ENCODE measurements at regions not wholly inside any gene's neighbourhood (a gene's known extent, or its start where the extent isn't known, plus 50 kb on each side); places are given as distances from the start of the nearest gene placed in this dataset.
"Not testable (repeated sequence)": the region's sequence is repeated elsewhere in the genome, so short reads cannot be mapped to it uniquely, and the experiment has no call there.

DNA sequence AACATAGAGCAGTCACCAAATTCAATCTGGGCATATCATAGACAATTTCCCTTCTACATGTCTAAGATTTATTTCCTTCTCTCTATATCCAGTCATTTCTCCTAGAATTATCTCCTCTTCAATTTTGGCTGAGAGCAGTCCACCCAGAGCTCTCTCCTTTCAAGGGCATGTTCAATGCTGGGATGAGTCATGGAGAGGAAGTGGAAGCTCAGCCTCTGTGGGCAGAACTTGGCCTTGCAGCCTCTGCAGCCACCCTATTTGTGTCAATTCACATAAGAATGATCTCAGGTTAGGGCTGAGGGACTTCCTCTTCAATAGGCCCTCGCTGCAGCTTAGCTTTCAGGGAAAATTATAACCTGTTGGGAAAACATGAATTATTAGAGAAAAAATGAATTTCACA, 560.8 kb downstream of the POM121L12 start:
- DNase-seq = no peak

DNA sequence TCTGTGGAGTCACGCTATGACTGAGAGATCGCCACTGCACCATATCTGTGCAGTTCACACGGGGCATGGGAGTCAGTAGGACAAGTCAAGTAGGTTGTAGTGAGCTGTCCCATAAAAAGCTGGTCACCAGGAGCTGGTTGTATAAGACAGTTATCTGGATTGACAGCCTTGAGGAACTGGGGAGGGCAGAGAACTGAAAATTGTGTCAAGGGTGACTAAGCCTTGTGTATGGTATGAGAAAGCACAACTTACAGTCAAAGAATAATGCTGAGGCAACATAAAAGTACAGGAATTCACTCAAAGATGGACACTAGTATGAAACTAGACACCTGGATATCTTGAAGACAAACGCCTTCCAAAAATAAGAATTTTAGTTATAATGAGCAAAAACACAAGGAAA, 564.9 kb downstream of the POM121L12 start:
- DNase-seq = no peak

GRCh38 chr7:53602817-53603418, 567.5 kb downstream of the POM121L12 start:
- DNase-seq = no peak

GRCh38 chr7:53603461-53603860, 568.0 kb downstream of the POM121L12 start:
- no peak for DNase-seq

DNA sequence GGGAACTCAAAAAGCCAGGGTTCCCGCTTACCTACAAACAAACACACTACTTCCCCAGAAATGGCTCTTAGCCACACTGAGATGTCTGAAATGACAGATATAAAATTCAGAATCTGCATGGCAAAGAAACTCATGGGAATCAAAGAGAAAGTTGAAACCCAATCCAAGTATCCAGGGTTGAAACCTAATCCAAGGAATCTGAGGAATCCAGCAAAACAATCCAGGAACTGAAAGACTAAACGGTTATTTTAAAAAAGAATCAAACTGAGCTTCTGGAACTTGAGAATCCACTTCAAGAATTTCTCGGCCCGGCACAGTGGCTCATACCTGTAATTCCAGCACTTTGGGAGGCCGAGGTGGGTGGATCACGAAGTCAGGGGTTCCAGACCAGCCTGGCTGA, 568.8 kb downstream of the POM121L12 start:
- no peak for DNase-seq

DNA sequence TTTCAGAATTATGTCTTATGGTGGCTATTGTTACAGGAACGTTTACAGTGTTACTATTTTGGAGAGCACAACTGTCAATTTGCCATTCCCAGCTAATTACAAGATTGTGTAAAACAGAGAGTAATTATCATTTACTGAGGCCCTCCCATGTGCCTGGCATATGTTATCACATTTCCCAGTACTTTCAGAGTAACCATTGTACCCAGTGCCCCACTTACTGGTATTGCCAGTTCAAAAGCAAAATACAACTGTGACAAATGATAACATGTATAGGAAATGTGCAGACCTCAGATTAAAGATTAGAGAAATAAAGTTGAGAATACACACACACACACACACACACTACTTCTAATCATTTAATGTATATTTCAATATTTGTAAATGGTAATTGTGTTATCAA, 572.5 kb downstream of the POM121L12 start:
- no peak for DNase-seq

GRCh38 chr7:53609185-53609584, 573.8 kb downstream of the POM121L12 start:
- no peak for DNase-seq

- DNase-seq = no peak
Measured at GRCh38 chr7:53611043-53611442, 575.6 kb downstream of the POM121L12 start.

DNA sequence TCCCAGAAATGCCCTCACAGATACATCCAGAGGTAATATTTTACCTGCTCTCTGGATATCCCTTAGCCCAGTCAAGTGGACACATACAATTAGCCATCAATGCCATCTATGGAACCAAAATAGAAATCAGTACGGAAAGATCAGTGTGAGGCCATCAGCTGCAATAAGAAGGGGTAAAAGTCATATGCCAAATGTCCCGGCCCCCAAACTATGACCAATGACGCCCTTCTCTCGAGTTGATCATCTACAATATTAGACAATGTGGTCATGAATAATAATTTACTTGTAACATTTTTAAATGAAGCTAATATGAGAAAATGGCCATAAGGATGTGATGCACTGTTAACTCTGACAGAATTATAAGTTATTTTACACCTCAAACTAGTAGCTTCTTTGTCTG, 588.9 kb downstream of the POM121L12 start:
- no peak for DNase-seq

- DNase-seq = no peak
Measured at GRCh38 chr7:53628775-53629174, 593.3 kb downstream of the POM121L12 start.

- not testable (repeated sequence) for DNase-seq
Measured at GRCh38 chr7:53635251-53635650, 599.8 kb downstream of the POM121L12 start.

- no peak for DNase-seq
Measured at GRCh38 chr7:53638517-53638916, 603.1 kb downstream of the POM121L12 start.

DNA sequence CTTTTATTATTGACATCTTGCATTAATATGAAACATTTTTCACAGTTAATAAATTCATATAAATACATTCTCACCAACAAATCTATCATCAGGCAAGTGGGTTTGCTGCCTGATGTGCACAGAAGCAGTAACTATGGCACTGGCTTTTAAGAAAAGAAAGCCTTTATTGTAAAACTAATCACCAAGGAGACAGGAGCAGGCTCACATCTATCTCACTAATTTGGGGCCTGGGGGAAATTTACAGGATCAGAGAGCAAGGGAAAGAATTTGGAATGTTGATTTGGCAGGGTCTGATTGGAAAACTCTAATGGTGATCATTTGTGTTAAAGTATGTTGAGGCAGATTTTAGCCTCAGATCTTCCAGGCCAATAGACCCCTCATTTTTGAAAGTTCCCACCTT, 605.7 kb downstream of the POM121L12 start:
- no peak for DNase-seq

DNA sequence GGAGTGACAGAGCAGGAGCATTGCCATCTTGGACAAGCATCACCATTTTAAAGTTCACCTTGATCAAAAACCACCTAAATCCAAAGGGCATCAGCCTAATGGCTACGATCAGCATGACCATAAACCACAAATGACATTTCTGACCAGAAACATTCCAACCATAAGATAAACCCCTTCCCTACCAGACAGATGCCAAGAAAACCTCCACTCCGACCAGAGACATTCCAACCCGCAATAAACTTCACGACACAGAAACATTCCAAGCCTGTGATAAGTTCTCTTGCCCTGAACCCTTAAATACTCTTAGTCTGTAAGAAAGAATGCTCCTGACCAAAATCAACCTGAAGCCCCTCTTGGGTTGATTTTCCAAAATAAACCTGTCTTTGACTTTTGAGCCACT, 606.9 kb downstream of the POM121L12 start:
- no peak for DNase-seq

DNA sequence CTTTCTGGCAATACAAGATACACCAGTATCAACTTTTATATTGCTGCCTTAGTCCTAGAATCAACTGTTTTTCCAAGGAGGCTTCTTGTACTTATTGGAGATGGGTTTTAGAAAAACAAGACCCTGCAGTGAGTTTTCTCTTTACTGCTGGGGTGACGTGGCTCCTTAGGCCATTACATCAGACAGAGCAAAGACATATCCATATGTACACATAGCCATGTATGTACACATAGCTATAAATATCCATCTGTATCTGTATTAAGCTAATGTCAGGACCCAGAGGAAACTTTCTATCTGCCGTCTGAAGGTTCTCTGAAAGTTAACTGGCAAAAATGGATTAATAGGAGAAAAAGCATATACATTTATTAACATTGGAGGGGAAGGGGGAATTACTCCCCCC, 607.4 kb downstream of the POM121L12 start:
- DNase-seq = no peak

GRCh38 chr7:53656881-53657280, 621.4 kb downstream of the POM121L12 start:
- DNase-seq = no peak

DNA sequence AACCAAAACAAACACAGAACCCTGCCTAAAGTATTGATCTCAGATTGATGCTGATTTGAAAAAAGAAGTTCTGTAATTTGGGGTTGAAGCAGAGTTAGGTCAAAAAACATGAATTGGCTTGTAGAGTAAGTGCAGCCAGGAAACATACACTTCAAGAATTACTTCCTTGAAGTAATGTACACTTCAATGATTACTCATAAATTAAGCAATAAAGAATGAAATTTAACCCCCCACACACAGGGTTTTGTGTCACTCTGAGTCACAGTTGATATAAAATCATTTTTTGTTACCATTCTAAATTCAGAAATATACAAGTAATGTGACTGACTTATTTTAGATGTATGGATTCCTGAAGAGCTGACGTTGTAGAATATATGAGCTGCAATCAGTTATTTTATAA, 622.2 kb downstream of the POM121L12 start:
- no peak for DNase-seq

- DNase-seq = no peak
Measured at GRCh38 chr7:53658951-53659350, 623.5 kb downstream of the POM121L12 start.

DNA sequence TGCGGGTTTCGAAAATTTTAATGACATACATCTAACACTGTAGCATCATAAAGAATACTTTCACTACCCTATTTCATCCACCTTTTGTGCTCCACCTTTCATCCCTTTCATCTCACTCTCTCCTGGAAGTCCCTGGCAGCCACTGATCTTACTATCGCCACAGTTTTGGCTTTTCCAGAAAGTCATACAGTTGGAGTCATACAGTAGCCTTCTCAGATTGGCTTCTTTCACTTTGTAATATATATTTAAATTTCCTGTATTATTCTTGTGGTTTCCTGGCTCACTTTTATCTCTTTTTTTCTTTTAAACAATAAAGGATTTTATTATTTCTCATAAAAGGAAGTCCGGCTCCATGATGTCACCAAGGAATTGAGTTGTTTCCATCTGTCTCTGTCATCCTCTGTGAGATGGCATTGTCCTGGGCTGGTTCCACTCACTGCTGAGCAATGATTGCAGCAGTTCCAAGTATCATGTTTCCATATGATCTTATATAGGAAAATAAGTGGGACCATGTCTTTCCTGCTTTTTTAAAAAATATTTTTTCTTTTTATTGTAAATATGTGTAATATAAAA, 626.3 kb downstream of the POM121L12 start:
- DNase-seq = no peak

- no peak for DNase-seq
Measured at GRCh38 chr7:53672681-53673080, 637.2 kb downstream of the POM121L12 start.

DNA sequence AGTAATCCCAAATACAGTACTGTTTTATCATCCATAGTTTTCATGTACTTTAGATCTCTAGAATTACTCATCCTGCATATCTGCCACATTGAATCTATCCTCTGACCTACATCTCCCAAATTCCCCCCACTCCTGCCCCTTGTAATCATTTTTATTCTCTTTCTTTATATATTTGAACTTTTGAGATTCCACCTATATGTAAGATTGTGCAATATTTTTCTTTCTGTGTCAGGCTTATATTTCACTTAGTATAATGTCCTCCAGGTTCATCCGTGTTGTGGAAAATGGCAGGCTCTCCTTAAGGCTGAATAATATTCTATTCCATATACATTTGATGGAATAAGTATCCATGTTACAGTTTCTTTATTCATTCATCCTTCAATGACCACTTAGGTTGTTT, 640.4 kb downstream of the POM121L12 start:
- DNase-seq = no peak

GRCh38 chr7:53684693-53685092, 649.3 kb downstream of the POM121L12 start:
- DNase-seq = no peak

DNA sequence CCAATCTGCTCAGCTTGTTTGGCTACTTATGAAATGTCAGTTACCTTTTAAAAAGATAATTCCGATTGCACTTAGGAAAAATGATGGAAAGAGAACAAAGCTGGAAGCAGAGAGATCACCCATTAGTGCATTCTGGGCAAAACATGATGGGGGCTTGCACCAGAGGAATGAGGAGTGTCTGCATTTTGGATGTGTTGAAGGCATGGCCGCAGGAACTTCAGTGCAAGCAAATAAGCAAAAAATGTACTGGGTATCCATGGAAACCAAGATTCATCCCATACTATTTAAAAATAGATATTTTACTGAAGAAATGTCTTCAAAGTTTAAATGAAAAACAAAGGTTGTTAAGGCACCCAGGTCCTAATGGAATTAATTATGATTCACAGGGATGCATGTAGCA, 655.0 kb downstream of the POM121L12 start:
- DNase-seq = no peak

GRCh38 chr7:53697913-53698312, 662.5 kb downstream of the POM121L12 start:
- no peak for DNase-seq

DNA sequence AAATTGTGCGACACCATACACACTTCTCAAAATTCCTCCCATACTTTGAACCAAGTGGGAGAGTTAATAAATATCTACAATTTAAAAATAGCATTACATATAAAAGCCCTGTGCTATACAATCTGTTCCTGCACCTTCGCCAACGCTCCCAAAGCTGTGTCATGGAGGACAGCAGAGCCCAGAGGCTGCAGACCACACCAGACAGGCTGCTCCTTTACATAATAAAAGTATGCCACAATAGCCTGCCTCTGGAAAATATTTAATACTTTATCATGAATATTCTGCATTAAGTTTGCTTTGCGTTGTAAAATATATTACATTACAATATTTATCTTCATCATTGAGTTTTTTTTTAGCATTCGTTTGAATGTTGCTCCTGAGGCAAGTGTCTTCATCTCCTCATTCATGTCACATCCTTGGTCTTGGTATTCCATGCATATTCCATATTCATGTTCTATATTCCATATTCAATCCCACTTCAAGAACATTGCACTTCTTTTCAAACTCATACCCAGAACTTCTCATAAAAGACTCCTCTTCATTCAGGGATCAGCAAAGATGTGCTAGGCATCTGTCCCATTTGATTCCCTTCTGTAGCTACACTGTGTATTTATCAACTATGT, 663.9 kb downstream of the POM121L12 start:
- DNase-seq = no peak

Data from NCI-H526 treated with DMSO at 0.1 percent for 48 hours (cell line).